Urinary bladder (tissue), 3 donors: ENCODE measurements at regions not wholly inside any gene's neighbourhood (a gene's known extent, or its start where the extent isn't known, plus 50 kb on each side); places are given as distances from the start of the nearest gene placed in this dataset.

Experiments used
- DNase-seq: peaks from one replicate; pipeline ENCODE4 v3.0.0-alpha.2; 2015; ENCODE audit errors: extremely low spot score
- H3K27ac ChIP-seq: one replicate; pipeline ENCODE4 v1.5.1; 2013; ENCODE audit warnings: low read depth, mild to moderate bottlenecking, moderate library complexity
- H3K36me3 ChIP-seq: one replicate; pipeline ENCODE4 v1.6.1; 2013; ENCODE audit warnings: mild to moderate bottlenecking, moderate library complexity; ENCODE audit not compliant: insufficient read depth
- H3K4me1 ChIP-seq: one replicate; pipeline ENCODE4 v1.6.1; 2013; ENCODE audit warnings: mild to moderate bottlenecking, moderate library complexity; ENCODE audit not compliant: insufficient read depth
- H3K4me3 ChIP-seq: one replicate; pipeline ENCODE4 v1.5.1; 2013; ENCODE audit warnings: low read depth, low read length
- WGBS: extraction: QIAGEN DNeasy Blood & Tissue Kit; methylation state at CpG from one replicate; pipeline ENCODE4 v1.1.7; 2013; 5-methylcytosine and 5-hydroxymethylcytosine counted together
- donor health status: healthy with polysubstance abuse.
- donor health status: healthy.

- H3K36me3 ChIP-seq: no peaks in the 10 kb centered on the region
- H3K4me3 ChIP-seq: no peak overlapping the region
- no peak overlapping the region for H3K27ac ChIP-seq
- WGBS: 64% methylated on average over 6 of the region's 6 CpGs
- no peaks in the 10 kb centered on the region for H3K4me1 ChIP-seq
- no peak for DNase-seq
Observed at GRCh38 chr6:22413681-22414311, 117.0 kb upstream of the PRL start.

- no peak for DNase-seq
- WGBS: 81% methylated on average over 1 of the region's 1 CpG
- H3K27ac ChIP-seq: no peak overlapping the region
- H3K4me1 ChIP-seq: no peaks in the 10 kb centered on the region
- no peak overlapping the region for H3K4me3 ChIP-seq
- no peaks in the 10 kb centered on the region for H3K36me3 ChIP-seq
Observed at GRCh38 chr6:22418714-22419113, 121.9 kb upstream of the PRL start.

- H3K27ac ChIP-seq: no peak overlapping the region
- H3K4me1 ChIP-seq: no peaks in the 10 kb centered on the region
- H3K4me3 ChIP-seq: no peak overlapping the region
- 75% methylated on average over 2 of the region's 2 CpGs for WGBS
- no peak for DNase-seq
- no peaks in the 10 kb centered on the region for H3K36me3 ChIP-seq
Observed at GRCh38 chr6:22421198-22421597, 124.4 kb upstream of the PRL start.

GRCh38 chr6:22424196-22424595, 127.4 kb upstream of the PRL start:
- Histone ChIP-seq H3K27ac (no peak overlapping the region), H3K36me3 (no peaks in the 10 kb centered on the region)
- 88% methylated on average over 2 of the region's 2 CpGs for WGBS

GRCh38 chr6:22432060-22432459, 135.2 kb upstream of the PRL start:
- Histone ChIP-seq H3K4me1 (no peaks in the 10 kb centered on the region), H3K27ac (no peak overlapping the region), H3K4me3 (no peak overlapping the region), H3K36me3 (no peaks in the 10 kb centered on the region)
- no peak for DNase-seq
- 55% methylated on average over 2 of the region's 2 CpGs for WGBS

More at GRCh38 chr6:22424196-22424595, 127.4 kb upstream of the PRL start:
- no peaks in the 10 kb centered on the region for H3K4me1 ChIP-seq
- H3K4me3 ChIP-seq: no peak overlapping the region
- DNase-seq: no peak

- H3K27ac ChIP-seq: no peak overlapping the region
- WGBS: 97% methylated on average over 6 of the region's 6 CpGs
- no peaks in the 10 kb centered on the region for H3K4me1 ChIP-seq
- H3K4me3 ChIP-seq: no peak overlapping the region
- no peaks in the 10 kb centered on the region for H3K36me3 ChIP-seq
- no peak for DNase-seq
Observed at GRCh38 chr6:22433745-22434144, 135.6 kb upstream of the HDGFL1 start.

GRCh38 chr6:22435151-22435550, 134.2 kb upstream of the HDGFL1 start:
- Histone ChIP-seq H3K36me3 (no peaks in the 10 kb centered on the region), H3K4me3 (no peak overlapping the region), H3K27ac (no peak overlapping the region), H3K4me1 (no peaks in the 10 kb centered on the region)
- DNase-seq: no peak
- 95% methylated on average over 4 of the region's 4 CpGs for WGBS

GRCh38 chr6:22436134-22436533, 133.2 kb upstream of the HDGFL1 start:
- no peaks in the 10 kb centered on the region for H3K36me3 ChIP-seq
- no peak overlapping the region for H3K27ac ChIP-seq
- DNase-seq: no peak
- H3K4me3 ChIP-seq: no peak overlapping the region
- H3K4me1 ChIP-seq: no peaks in the 10 kb centered on the region
- 86% methylated on average over 2 of the region's 2 CpGs for WGBS

GRCh38 chr6:22437665-22438064, 131.7 kb upstream of the HDGFL1 start:
- H3K4me3 ChIP-seq: no peak overlapping the region
- no peak overlapping the region for H3K27ac ChIP-seq
- H3K4me1 ChIP-seq: no peaks in the 10 kb centered on the region
- no peaks in the 10 kb centered on the region for H3K36me3 ChIP-seq
- no peak for DNase-seq
- WGBS: 94% methylated on average over 1 of the region's 1 CpG

GRCh38 chr6:22442826-22443225, 126.5 kb upstream of the HDGFL1 start:
- no peak for DNase-seq
- 73% methylated on average over 1 of the region's 1 CpG for WGBS
- no peak overlapping the region for H3K27ac ChIP-seq

GRCh38 chr6:22444330-22444729, 125.0 kb upstream of the HDGFL1 start:
- H3K36me3 ChIP-seq: no peaks in the 10 kb centered on the region
- 72% methylated on average over 3 of the region's 3 CpGs for WGBS

More at GRCh38 chr6:22442826-22443225, 126.5 kb upstream of the HDGFL1 start:
- no peak overlapping the region for H3K4me3 ChIP-seq
- no peaks in the 10 kb centered on the region for H3K36me3 ChIP-seq
- no peaks in the 10 kb centered on the region for H3K4me1 ChIP-seq

GRCh38 chr6:22445946-22446345, 123.4 kb upstream of the HDGFL1 start:
- 90% methylated on average over 2 of the region's 2 CpGs for WGBS
- Histone ChIP-seq H3K4me1 (no peaks in the 10 kb centered on the region), H3K27ac (no peak overlapping the region), H3K4me3 (no peak overlapping the region), H3K36me3 (no peaks in the 10 kb centered on the region)
- no peak for DNase-seq

More at GRCh38 chr6:22444330-22444729, 125.0 kb upstream of the HDGFL1 start:
- no peak for DNase-seq
- H3K27ac ChIP-seq: no peak overlapping the region
- no peaks in the 10 kb centered on the region for H3K4me1 ChIP-seq
- H3K4me3 ChIP-seq: no peak overlapping the region

GRCh38 chr6:22447249-22448196, 121.8 kb upstream of the HDGFL1 start:
- 53% methylated on average over 16 of the region's 16 CpGs for WGBS
- peak; percentile 33 for DNase-seq
- Histone ChIP-seq H3K36me3 (no peaks in the 10 kb centered on the region), H3K4me1 (no peaks in the 10 kb centered on the region), H3K27ac (no peak overlapping the region), H3K4me3 (no peak overlapping the region)

GRCh38 chr6:22448291-22448711, 121.1 kb upstream of the HDGFL1 start:
- no peak overlapping the region for H3K27ac ChIP-seq
- WGBS: 39% methylated on average over 6 of the region's 6 CpGs
- no peak for DNase-seq

More at GRCh38 chr6:22448291-22448711, 121.1 kb upstream of the HDGFL1 start:
- no peaks in the 10 kb centered on the region for H3K36me3 ChIP-seq
- H3K4me3 ChIP-seq: no peak overlapping the region
- no peaks in the 10 kb centered on the region for H3K4me1 ChIP-seq
